Breast epithelium (tissue), 3 donors: ENCODE measurements at regions not wholly inside any gene's neighbourhood (a gene's known extent, or its start where the extent isn't known, plus 50 kb on each side); places are given as distances from the start of the nearest gene placed in this dataset.

ENCODE experiments used
- POLR2A ChIP-seq: fragments of 450-650 bp; IDR thresholded peaks from one replicate; pipeline ENCODE4 v1.6.1; 2016; ENCODE audit warnings: antibody characterized with exemption, mild to moderate bottlenecking, moderate library complexity
- TF ChIP-seq, protein P1 (sequence below), 3 donors: fragments of 450-650 bp; IDR thresholded peaks; one replicate each; pipeline ENCODE4 v1.5.1; 2016 to 2017; ENCODE audit warnings: antibody characterized with exemption in 3 of 3, mild to moderate bottlenecking in 3 of 3, moderate library complexity in 3 of 3

GRCh38 chrX:30493348-30493747 is 84.2 kb downstream of the TASL start:
- TF ChIP-seq POLR2A = no peak
- TF ChIP-seq, protein P1, sequence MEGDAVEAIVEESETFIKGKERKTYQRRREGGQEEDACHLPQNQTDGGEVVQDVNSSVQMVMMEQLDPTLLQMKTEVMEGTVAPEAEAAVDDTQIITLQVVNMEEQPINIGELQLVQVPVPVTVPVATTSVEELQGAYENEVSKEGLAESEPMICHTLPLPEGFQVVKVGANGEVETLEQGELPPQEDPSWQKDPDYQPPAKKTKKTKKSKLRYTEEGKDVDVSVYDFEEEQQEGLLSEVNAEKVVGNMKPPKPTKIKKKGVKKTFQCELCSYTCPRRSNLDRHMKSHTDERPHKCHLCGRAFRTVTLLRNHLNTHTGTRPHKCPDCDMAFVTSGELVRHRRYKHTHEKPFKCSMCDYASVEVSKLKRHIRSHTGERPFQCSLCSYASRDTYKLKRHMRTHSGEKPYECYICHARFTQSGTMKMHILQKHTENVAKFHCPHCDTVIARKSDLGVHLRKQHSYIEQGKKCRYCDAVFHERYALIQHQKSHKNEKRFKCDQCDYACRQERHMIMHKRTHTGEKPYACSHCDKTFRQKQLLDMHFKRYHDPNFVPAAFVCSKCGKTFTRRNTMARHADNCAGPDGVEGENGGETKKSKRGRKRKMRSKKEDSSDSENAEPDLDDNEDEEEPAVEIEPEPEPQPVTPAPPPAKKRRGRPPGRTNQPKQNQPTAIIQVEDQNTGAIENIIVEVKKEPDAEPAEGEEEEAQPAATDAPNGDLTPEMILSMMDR (IDR thresholded peaks at IDR 0.05) = no peak
